ENCODE measurements at regions not wholly inside any gene's neighbourhood (a gene's known extent, or its start where the extent isn't known, plus 50 kb on each side); places are given as distances from the start of the nearest gene placed in this dataset.
A peak's percentile ranks its signal among the peaks of the same experiment; 100 is the strongest.

DNA sequence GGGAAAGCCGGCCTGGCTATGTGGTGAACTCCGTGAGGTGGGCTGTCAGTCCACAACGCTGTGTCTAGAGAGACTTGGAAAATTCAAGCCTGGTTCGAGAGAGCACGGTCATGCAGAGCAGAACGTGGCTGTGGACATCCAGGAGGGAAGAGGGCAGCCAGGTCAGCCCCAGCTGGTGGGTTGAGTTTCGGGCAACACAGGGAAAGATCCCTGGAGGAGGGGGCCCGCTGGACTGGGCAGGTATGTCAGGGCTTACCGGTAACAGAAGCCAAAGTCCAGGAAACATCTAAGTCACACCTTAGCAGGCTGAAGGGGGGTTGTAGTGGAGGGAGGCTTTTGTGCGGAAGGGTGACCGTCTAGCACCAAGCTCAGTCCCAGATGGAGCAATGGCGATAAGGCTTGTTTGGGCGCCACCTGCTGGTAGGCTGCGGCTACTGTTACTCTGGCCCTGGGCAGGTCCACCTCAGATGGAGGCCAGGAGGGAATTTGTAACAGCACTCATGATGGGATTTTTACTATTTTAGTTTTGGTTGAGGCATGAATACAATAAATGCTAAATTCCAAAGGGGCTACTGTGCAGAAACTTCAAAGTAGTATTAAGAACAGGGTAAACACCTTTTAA lies 143.3 kb upstream of the ZNF644 start:
- peak; percentile 91 for ATAC-seq
- Mint-ChIP-seq H3K4me1 (peaks cover 16% of the 10 kb centered on the region), H3K9me3 (no peaks in the 10 kb centered on the region), H3K4me3 (no peak overlapping the region), H3K27ac (no peak overlapping the region), H3K36me3 (no peaks in the 10 kb centered on the region)
- peak; percentile 78 to 89 for DNase-seq (ENCODE audit: low spot score in 2 of 2)

DNA sequence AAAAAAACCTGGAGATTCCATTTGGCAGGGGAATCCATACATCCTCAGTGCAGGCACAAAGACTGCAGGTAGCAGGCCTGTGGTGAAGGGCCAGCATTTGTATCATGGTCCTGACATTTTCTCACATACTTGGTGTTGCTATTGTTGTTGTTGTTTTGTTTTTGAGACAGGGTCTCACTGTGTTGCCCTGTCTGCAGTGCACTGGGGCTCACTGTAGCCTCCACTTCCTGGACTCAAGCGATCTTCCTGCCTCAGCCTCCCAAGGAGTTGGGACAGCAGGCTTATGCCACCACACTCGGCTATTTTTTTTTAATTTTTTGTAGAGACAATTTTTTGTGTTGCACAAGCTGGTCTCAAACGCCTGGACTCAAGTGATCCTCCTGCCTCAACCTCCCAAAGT lies 140.8 kb upstream of the ZNF644 start:
- Mint-ChIP-seq H3K4me1 (peaks cover 16% of the 10 kb centered on the region), H3K27ac (no peak overlapping the region), H3K36me3 (no peaks in the 10 kb centered on the region), H3K4me3 (no peak overlapping the region), H3K9me3 (no peaks in the 10 kb centered on the region)
- no peak for ATAC-seq
- DNase-seq (ENCODE audit: low spot score in 2 of 2), result no peak

DNA sequence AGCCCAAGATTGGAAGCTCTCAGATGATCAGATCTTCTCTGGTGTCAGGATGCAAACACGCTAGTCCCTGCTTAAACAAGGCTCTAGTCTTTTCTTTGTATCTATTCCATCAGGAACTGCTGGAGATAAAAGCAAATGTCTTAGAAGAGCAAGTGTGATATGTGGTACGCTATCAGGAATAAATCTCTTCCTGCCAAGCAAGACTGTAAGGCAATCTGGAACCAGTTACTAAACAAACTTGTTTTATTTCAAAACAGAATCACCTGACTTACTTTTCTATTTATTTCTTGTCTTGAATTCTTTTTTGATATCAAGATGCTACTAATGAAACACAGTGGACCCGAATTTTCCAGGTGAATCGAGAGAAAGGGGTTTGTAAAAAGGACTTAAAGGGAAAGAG lies 139.9 kb upstream of the ZNF644 start:
- Mint-ChIP-seq H3K9me3 (no peaks in the 10 kb centered on the region), H3K36me3 (no peaks in the 10 kb centered on the region), H3K4me3 (no peak overlapping the region), H3K27ac (no peak overlapping the region), H3K4me1 (peaks cover 16% of the 10 kb centered on the region)
- peak in 1 of 2 donors; percentile 13 for DNase-seq (ENCODE audit: low spot score in 2 of 2)
- no peak for ATAC-seq

DNA sequence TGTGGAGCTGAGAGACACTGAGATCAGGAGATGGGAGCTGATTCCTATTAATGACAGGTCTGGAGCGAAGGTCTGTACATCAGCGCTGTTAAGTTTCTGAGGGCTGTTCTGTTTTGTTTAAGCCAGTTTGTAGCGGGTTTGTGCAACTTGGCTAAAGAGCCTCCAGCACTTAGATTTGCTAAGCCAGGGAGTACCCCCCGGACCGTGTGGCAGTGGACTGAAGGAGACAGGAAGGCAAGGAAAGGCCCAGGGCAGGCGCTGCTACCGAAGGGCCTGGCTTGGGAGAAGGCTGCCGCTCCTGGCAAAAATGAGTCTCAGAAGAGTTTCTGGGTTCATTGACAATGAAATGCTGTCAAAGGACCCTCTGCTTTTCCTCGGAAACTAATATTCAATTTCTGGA lies 139.3 kb upstream of the ZNF644 start:
- ATAC-seq, result no peak
- Mint-ChIP-seq H3K4me3 (no peak overlapping the region), H3K4me1 (peaks cover 16% of the 10 kb centered on the region), H3K36me3 (no peaks in the 10 kb centered on the region), H3K9me3 (no peaks in the 10 kb centered on the region), H3K27ac (no peak overlapping the region)
- DNase-seq (ENCODE audit: low spot score in 2 of 2), result peak in 1 of 2 donors; percentile 32

DNA sequence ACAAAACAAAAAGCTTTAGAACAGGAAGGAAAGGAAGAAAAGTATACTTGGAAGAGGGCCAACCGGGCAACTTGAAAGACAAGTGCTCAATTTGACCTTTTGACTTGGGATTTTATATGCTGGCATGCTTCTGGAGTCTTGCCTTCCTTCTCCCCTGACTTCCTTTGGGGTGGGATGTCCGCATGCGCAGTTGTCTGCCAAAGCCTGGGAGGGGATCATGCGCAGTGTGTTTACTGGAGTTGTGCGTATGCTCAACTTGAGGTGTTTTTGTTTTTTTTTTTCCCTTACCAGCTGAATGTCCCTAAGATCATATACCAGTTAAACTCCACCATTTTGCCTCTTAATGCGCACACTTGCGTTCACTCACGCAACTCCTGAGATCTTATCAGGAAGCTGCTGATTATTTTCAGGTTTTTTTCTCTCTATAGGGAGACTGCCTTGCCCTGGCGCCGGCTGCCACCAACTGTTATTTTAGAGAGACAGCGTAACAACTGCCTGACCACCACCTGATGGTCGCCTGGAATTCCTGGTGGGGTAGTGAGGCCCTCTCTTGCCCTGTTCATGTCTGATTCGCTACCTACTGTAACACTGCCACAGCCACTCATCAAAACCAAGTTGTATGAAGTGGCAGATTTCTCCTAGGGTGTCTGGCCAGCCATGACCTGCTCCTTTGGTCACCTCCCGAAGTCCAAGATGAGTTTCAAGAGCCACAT lies 138.7 kb upstream of the ZNF644 start:
- no peak overlapping the region for H3K27ac Mint-ChIP-seq
- ATAC-seq, result no peak
- no peak overlapping the region for H3K4me3 Mint-ChIP-seq
- H3K9me3 Mint-ChIP-seq, result no peaks in the 10 kb centered on the region
- peaks cover 13% of the 10 kb centered on the region for H3K4me1 Mint-ChIP-seq
- no peaks in the 10 kb centered on the region for H3K36me3 Mint-ChIP-seq
- peak in 1 of 2 donors; percentile 13 for DNase-seq (ENCODE audit: low spot score in 2 of 2)

DNA sequence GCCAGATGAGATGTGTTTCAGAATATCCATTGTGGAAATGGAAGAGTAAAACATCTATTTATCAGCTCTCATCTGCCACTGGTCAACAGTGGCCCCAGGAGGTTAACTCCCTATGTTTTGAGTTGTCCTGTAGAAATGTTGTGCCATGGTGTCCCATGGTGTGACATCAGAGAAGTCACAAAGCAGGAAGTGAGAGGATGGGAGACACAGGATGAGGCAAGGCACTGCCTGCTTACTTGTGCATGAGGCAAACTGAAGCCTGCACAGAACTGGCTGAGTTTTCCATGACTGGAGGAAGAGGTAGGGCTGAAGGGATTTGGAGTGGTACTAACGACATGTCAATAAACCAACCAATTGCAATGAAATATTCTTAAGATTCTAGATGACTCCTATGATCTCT lies 131.5 kb upstream of the ZNF644 start:
- no peaks in the 10 kb centered on the region for H3K9me3 Mint-ChIP-seq
- no peak overlapping the region for H3K4me3 Mint-ChIP-seq
- no peak for ATAC-seq
- no peak overlapping the region for H3K27ac Mint-ChIP-seq
- DNase-seq (ENCODE audit: low spot score in 2 of 2), result no peak
- no peaks in the 10 kb centered on the region for H3K4me1 Mint-ChIP-seq
- no peaks in the 10 kb centered on the region for H3K36me3 Mint-ChIP-seq

DNA sequence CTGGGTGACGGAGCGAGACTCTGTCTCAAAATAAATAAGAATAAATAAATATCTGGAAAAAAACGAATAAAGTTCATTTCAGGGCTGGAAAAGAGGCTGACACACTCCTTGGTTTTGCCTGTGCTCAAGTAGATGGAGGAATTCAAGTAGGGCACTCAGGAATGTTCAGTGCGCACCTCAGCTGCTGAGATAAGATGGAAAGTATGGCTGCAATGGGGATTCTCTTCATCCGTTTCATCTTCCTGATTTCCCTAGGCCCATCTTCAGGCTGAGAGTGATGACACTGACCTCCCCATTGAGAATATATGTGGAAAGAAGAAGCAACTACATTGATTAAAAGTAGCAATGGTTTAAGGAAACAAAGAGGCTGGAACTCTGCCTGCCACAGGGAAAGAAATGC lies 130.5 kb upstream of the ZNF644 start:
- DNase-seq (ENCODE audit: low spot score in 2 of 2) (no peak), ATAC-seq (no peak)
- Mint-ChIP-seq H3K4me1 (no peaks in the 10 kb centered on the region), H3K36me3 (no peaks in the 10 kb centered on the region), H3K27ac (no peak overlapping the region), H3K9me3 (no peaks in the 10 kb centered on the region), H3K4me3 (no peak overlapping the region)

DNA sequence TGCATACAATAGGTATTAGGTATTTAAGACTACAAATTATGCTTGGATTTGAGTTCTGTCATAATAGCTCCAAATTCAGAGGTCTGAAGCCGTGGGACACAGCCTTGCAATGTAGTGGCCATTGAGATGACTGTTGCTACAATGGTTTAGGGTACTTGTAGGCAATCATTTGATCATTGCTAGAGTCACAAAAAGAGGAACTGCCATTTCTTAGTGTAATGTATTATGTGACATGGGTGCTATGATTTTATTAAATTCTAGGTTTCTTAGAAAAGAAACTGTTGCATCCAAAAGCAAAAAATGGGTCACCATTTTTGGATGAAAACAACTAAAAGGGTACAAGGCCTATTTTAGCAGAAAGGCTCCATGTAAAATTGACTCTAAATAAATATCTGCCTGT lies 129.9 kb upstream of the ZNF644 start:
- H3K27ac Mint-ChIP-seq, result no peak overlapping the region
- DNase-seq (ENCODE audit: low spot score in 2 of 2), result no peak
- H3K4me3 Mint-ChIP-seq, result no peak overlapping the region
- no peaks in the 10 kb centered on the region for H3K36me3 Mint-ChIP-seq
- no peaks in the 10 kb centered on the region for H3K9me3 Mint-ChIP-seq
- H3K4me1 Mint-ChIP-seq, result no peaks in the 10 kb centered on the region
- no peak for ATAC-seq

DNA sequence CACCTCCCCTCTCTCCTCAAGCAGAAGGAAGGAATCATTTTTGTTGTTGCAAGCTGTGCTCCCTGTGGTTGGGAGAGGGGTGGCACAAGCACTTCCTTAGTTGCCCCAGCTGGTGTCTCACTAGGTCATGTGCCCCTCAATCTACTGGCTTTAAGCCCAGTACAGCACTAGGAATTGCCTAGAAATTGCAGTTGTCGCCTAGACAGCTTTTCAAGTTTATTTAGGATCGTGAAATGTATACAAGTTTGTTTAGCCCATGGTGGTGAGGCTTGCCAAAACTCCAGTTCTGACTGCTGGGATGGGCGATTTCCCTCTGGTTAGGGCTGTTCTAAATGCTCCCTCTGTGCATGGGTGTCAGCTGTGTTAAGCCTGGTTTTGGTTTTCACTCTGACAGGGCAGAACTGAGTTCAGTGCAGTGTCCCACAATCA lies 126.8 kb upstream of the ZNF644 start:
- Mint-ChIP-seq H3K27ac (no peak overlapping the region), H3K9me3 (no peaks in the 10 kb centered on the region), H3K36me3 (no peaks in the 10 kb centered on the region), H3K4me1 (no peaks in the 10 kb centered on the region), H3K4me3 (no peak overlapping the region)
- ATAC-seq, result no peak
- peak in 1 of 2 donors; percentile 35 for DNase-seq (ENCODE audit: low spot score in 2 of 2)

DNA sequence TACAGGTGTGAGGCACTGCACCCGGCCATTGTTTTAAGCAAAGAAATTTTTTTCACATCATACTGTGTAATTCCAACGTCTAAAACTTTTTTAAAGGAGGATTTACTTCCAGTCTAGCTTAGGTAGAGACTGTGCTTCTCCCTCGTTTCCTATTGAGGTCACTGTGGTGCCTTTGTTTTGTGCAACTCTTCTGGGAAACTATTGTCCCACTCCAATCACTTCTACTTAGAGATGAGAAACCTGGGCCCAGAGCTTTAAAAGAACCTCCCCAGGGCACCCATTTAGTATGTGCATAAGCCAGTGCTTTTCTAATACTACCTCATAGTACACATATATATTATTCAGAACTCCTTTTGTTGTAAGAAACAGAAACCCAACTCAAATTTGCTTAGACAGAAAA lies 120.0 kb upstream of the ZNF644 start:
- no peak overlapping the region for H3K27ac Mint-ChIP-seq
- no peaks in the 10 kb centered on the region for H3K9me3 Mint-ChIP-seq
- ATAC-seq, result no peak
- H3K4me1 Mint-ChIP-seq, result no peaks in the 10 kb centered on the region
- no peaks in the 10 kb centered on the region for H3K36me3 Mint-ChIP-seq
- DNase-seq (ENCODE audit: low spot score in 2 of 2), result no peak
- H3K4me3 Mint-ChIP-seq, result no peak overlapping the region

DNA sequence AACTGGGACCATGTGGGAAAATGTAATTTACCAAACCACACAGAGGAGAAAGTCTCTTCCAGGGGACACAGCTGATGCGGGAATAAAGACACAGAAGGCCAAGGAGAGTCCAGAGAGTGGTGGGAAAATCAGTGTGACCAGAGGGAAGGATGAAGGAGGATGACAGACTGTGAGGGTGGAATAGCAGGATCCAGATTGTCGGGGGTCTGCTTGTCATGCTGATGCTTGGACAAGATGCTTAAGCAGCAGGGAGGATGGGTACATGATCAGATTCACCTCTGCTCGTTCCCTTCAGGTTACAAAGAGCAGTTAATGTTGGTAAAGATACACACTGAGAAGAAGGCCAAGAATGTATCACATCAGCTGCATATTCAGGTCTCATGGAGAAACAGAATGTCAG lies 117.1 kb upstream of the ZNF644 start:
- H3K4me1 Mint-ChIP-seq, result peaks cover 6% of the 10 kb centered on the region
- ATAC-seq, result no peak
- peak overlapping the region; percentile 11 for H3K27ac Mint-ChIP-seq
- no peaks in the 10 kb centered on the region for H3K9me3 Mint-ChIP-seq
- H3K4me3 Mint-ChIP-seq, result no peak overlapping the region
- H3K36me3 Mint-ChIP-seq, result no peaks in the 10 kb centered on the region
- DNase-seq (ENCODE audit: low spot score in 2 of 2), result peak in 1 of 2 donors; percentile 15

DNA sequence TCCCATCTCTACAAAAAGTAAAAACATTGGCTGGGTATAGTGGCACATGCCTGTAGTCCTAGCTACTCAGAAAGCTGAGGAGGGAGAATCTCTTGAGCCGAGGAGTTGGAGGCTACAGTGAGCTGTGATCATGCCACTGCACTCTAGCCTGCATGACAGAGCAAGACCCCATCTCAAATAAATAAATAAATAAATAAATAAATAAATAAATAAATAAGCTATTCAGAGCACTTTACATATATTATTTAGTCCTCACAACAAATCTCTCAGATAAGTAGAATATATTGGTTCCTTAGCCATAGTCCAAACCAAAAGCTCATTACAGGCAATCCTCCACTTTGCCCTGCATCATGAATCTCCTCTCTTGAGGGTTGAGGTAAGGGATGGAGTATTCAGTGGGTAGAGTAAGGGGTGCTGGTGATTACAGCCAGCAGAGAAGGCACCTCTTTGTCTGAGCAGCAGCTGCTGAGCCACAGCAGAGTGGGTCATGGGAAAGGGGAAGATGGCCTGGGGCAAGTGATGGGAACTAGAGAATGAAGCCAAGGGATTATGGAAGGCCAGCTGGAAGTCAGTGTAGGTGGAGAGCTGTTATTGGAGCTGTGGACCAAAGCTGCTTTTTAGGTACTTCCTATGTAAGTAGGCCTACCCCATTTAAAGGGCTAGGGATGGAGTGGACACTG lies 115.5 kb upstream of the ZNF644 start:
- no peaks in the 10 kb centered on the region for H3K9me3 Mint-ChIP-seq
- no peak for ATAC-seq

DNA sequence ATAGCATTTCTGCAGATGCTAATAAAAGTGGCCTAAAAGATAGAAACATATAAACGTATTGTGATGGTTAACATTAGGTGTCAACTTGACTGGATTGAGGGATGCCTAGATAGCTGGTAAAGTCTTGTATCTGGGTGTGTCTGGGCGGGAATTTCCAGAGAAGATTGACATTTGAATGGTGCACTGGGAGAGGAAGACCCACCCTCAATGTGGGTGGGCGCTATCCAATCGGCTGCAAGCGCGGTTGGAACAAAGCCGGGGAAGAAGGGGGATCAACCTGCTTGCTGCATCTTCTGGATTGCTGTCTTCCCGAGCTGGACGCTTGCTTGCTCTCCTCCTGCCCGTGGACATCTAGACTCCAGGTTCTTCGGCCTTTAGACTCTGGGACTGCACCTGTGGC lies 114.0 kb upstream of the ZNF644 start:
- H3K4me3 Mint-ChIP-seq, result no peak overlapping the region
- peaks cover 6% of the 10 kb centered on the region for H3K4me1 Mint-ChIP-seq
- H3K36me3 Mint-ChIP-seq, result no peaks in the 10 kb centered on the region
- ATAC-seq, result no peak
- peak in 1 of 2 donors; percentile 32 for DNase-seq (ENCODE audit: low spot score in 2 of 2)
- H3K27ac Mint-ChIP-seq, result no peak overlapping the region
- H3K9me3 Mint-ChIP-seq, result no peaks in the 10 kb centered on the region

More for the DNA sequence above, 115.5 kb upstream of the ZNF644 start:
- H3K36me3 Mint-ChIP-seq, result no peaks in the 10 kb centered on the region
- peaks cover 6% of the 10 kb centered on the region for H3K4me1 Mint-ChIP-seq
- DNase-seq (ENCODE audit: low spot score in 2 of 2), result peak in 1 of 2 donors; percentile 15
- H3K4me3 Mint-ChIP-seq, result no peak overlapping the region
- no peak overlapping the region for H3K27ac Mint-ChIP-seq

DNA sequence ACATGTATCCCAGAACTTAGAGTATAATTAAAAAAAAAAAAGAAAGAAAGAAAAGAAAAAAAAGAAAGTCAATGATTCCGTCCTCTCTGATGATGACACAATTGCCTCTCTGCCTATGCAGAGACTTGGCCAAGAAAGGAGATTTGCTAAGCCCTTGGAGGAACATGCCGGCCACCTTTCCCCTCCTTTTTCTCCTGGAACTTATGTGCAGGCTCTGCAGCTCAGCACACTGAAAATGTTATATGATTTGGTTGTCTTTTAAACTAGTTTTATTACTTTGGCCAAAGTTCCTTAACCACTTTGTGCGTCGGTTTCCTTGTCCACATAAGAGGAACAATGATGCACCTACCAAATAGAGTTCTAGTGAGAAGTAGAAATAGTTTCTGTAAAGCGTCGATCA lies 111.4 kb upstream of the ZNF644 start:
- no peak overlapping the region for H3K27ac Mint-ChIP-seq

DNA sequence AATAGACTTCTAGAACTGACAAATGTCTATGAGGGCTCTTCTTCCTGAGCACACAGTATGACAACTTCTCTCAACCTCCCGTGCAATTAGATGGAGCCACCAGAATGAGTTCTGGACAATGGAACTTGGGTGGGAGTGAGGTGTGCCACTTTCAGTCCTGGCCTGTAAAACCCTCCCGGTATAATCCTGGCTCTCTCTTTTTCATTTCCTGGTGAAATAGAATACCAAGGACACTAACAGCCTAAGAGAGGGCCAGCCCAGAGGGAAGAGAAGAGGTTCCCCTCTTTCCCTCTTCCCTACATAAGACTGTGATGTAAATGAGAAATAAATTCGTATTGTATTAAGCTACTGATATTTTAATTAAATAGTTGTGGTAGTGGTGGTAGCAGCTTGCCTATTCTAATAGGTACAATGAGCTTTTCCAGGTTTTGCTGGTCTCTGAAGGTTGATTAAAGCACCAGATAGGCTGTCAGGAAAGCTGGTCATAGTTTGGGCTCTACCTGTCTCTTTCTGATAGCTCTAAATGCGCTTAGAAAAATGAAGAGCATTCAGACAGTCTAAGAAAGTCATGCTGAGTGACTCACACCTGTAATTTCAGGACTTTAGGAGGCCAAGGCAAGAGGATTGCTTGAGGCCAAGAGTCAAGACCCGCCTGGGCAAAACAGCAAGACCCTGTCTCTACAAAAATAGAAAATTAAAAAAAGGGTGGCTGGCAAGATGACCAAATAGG lies 108.6 kb upstream of the ZNF644 start:
- DNase-seq (ENCODE audit: low spot score in 2 of 2), result no peak
- H3K27ac Mint-ChIP-seq, result no peak overlapping the region
- no peak for ATAC-seq
- no peaks in the 10 kb centered on the region for H3K4me1 Mint-ChIP-seq
- H3K4me3 Mint-ChIP-seq, result no peak overlapping the region
- no peaks in the 10 kb centered on the region for H3K36me3 Mint-ChIP-seq
- H3K9me3 Mint-ChIP-seq, result no peaks in the 10 kb centered on the region

More for the DNA sequence above, 111.4 kb upstream of the ZNF644 start:
- DNase-seq (ENCODE audit: low spot score in 2 of 2) (no peak), ATAC-seq (no peak)
- Mint-ChIP-seq H3K9me3 (no peaks in the 10 kb centered on the region), H3K4me3 (no peak overlapping the region), H3K36me3 (no peaks in the 10 kb centered on the region), H3K4me1 (peaks cover 6% of the 10 kb centered on the region)

Measured in stimulated activated effector memory CD8-positive, alpha-beta T cell treated with anti-CD3 and anti-CD28 coated beads, Interleukin-12 subunit alpha, Interleukin-12 subunit beta, amount 100 ng/mL, for 72 hours (primary cell).